HFFc6 (cell line): ENCODE measurements at regions not wholly inside any gene's neighbourhood (a gene's known extent, or its start where the extent isn't known, plus 50 kb on each side); places are given as distances from the start of the nearest gene placed in this dataset.

Experiments
- DNase-seq: peaks from one replicate; pipeline ENCODE4 v3.0.0-alpha.2; 2018
- H3K27ac Mint-ChIP-seq: 2 replicates; pipeline ENCODE4 v1.8.0; 2020; ENCODE audit warnings: mild to moderate bottlenecking, mixed read lengths
- H3K27me3 Mint-ChIP-seq: 2 replicates; pipeline ENCODE4 v1.8.0; 2021; ENCODE audit warnings: mild to moderate bottlenecking, moderate library complexity, mixed read lengths; ENCODE audit not compliant: insufficient read depth
- H3K36me3 Mint-ChIP-seq: 2 replicates; pipeline ENCODE4 v1.8.0; 2021; ENCODE audit warnings: low read depth, mixed read lengths
- H3K4me1 Mint-ChIP-seq: 2 replicates; pipeline ENCODE4 v1.8.0; 2020; ENCODE audit warnings: low read depth, mixed read lengths
- H3K4me3 Mint-ChIP-seq: 2 replicates; pipeline ENCODE4 v1.8.0; 2020; ENCODE audit warnings: mild to moderate bottlenecking, moderate library complexity, mixed read lengths
- H3K9me3 Mint-ChIP-seq: 2 replicates; pipeline ENCODE4 v1.8.0; 2020; ENCODE audit warnings: mild to moderate bottlenecking, mixed read lengths
- CTCF ChIP-seq: fragments of 200-600 bp; sonication (generic); IDR thresholded peaks from 2 replicates; pipeline ENCODE4 v1.5.0; 2021; ENCODE audit warnings: antibody characterized with exemption, mild to moderate bottlenecking

DNA sequence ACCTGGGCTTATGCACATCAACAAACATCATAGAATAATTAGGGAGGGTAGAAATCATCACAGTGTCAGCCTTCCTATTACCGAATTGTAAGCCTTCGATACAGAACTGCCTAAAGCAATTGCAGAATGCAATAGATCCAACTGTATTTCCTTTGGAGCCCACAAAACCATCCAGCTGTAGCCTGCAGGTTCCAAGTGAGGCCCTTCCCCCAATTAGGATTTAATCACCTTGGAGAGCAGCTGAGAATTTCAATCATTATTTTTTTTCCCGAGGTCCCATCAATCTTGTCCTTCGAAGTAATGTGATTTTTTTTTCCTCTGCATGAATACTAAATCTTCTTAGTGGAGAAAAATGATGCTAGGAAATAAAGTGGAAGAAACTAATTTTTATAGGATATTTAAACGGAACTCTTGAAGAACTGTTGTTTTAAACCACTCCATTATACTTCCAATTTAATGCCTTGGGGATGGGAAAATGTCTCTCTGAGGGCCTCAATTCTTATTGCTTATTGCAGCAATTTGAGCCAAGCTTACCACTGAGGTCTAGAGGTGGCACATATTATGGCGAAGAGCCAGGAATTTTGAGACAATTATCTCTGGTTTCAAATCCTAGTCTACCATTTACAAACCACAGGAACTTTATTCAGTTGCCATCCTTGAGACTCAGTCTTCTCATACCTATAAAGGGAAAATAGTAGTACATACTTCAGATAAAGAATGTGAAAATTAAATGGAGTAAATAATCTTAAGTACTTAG lies 953.4 kb upstream of the IGFBP7 start:
- no peaks in the 10 kb centered on the region for H3K27me3 Mint-ChIP-seq
- no peaks in the 10 kb centered on the region for H3K4me1 Mint-ChIP-seq
- no peak for TF ChIP-seq CTCF
- no peak overlapping the region for H3K27ac Mint-ChIP-seq
- H3K4me3 Mint-ChIP-seq: no peak overlapping the region
- H3K36me3 Mint-ChIP-seq: no peaks in the 10 kb centered on the region
- no peak for DNase-seq
- peaks cover 31% of the 10 kb centered on the region for H3K9me3 Mint-ChIP-seq

DNA sequence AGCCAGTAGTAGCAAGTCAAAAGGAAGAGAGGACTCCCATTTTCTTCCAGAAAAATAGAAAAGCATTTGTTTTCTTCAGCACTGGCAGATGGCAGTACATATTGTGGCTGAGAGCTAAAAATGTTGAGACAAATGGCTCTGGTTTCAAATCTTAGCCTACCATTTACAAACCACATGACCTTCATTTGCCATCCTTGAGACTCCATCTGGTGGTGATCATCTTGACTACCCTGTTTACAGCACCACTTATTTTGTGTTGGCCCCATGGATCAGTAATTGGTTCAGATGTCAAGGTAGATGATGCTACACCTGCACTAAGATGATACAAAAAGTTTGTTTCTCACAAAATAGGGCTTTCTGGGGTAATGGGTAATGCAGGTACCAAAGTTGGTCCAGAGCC lies 951.8 kb upstream of the IGFBP7 start:
- TF ChIP-seq CTCF: no peak
- H3K4me3 Mint-ChIP-seq: no peak overlapping the region
- no peaks in the 10 kb centered on the region for H3K4me1 Mint-ChIP-seq
- peaks cover 31% of the 10 kb centered on the region for H3K9me3 Mint-ChIP-seq
- no peaks in the 10 kb centered on the region for H3K36me3 Mint-ChIP-seq
- DNase-seq: no peak
- H3K27me3 Mint-ChIP-seq: no peaks in the 10 kb centered on the region
- H3K27ac Mint-ChIP-seq: no peak overlapping the region

- no peak for DNase-seq
- no peaks in the 10 kb centered on the region for H3K4me1 Mint-ChIP-seq
- no peak for TF ChIP-seq CTCF
- no peaks in the 10 kb centered on the region for H3K36me3 Mint-ChIP-seq
- H3K27me3 Mint-ChIP-seq: no peaks in the 10 kb centered on the region; the same call in 1 of the 2 replicates
- H3K4me3 Mint-ChIP-seq: no peak overlapping the region
- peaks cover 39% of the 10 kb centered on the region for H3K9me3 Mint-ChIP-seq
- no peak overlapping the region for H3K27ac Mint-ChIP-seq
These were observed 940.3 kb upstream of the IGFBP7 start for GRCh38 chr4:58050439-58050838.

DNA sequence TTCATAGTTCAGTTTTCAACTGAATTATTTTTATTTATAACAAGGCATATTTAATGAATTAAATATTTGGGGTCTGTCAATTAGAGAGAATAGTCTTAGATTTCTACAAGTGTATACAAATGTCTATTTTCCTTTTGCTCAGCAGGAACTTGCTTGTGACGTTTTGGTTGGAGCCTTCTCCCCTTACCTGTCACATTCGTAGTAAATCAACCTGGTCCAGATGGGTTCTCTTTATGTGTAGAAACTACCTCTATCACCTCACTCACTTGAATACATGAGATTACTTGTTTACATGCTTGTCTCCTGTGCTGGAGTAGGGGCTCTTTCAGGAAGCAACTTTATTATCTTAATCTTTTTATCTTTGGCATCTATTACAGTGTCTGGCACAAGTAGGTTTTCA lies 938.3 kb upstream of the IGFBP7 start:
- peaks cover 47% of the 10 kb centered on the region for H3K9me3 Mint-ChIP-seq
- no peak overlapping the region for H3K27ac Mint-ChIP-seq
- no peaks in the 10 kb centered on the region; the same call in 1 of the 2 replicates for H3K27me3 Mint-ChIP-seq
- TF ChIP-seq CTCF: no peak
- no peaks in the 10 kb centered on the region for H3K4me1 Mint-ChIP-seq
- no peak for DNase-seq
- no peak overlapping the region for H3K4me3 Mint-ChIP-seq
- no peaks in the 10 kb centered on the region for H3K36me3 Mint-ChIP-seq

GRCh38 chr4:58042176-58042575 lies 932.0 kb upstream of the IGFBP7 start:
- H3K27me3 Mint-ChIP-seq: no peaks in the 10 kb centered on the region
- H3K4me1 Mint-ChIP-seq: no peaks in the 10 kb centered on the region
- H3K27ac Mint-ChIP-seq: no peak overlapping the region
- no peaks in the 10 kb centered on the region for H3K36me3 Mint-ChIP-seq
- H3K4me3 Mint-ChIP-seq: no peak overlapping the region
- peaks cover 45% of the 10 kb centered on the region for H3K9me3 Mint-ChIP-seq
- no peak for DNase-seq
- TF ChIP-seq CTCF: no peak
